NCI-H2081 treated with DMSO at 0.1 percent for 48 hours (cell line): ENCODE measurements at regions not wholly inside any gene's neighbourhood (a gene's known extent, or its start where the extent isn't known, plus 50 kb on each side); places are given as distances from the start of the nearest gene placed in this dataset.
"Not testable (repeated sequence)": the region's sequence is repeated elsewhere in the genome, so short reads cannot be mapped to it uniquely, and the experiment has no call there.

Experiments used
- DNase-seq: peaks from one replicate; lab custom pipeline; 2025; lab: John Stamatoyannopoulos, UW

DNA sequence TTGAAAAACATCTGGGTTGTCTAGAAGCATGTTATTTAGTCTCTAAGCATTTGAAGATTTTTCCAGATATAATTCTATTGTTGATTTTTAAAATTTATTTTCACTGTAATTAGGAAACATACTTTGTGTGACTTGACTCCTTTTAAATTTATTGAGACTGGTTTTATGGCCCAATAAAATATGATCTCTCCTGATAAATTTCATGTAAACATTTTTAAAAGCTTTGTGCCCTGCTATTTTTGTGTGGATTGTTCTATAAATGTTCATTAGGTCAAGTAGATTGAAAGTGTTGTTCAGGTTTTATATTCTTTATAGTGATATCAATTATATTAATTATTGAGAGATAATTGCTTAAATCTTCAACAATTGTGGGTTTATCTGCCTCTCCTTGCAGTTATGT, 105.4 kb downstream of the RFX6 start:
- no peak for DNase-seq

GRCh38 chr6:116983375-116983774, 106.3 kb downstream of the RFX6 start:
- DNase-seq, result no peak

- no peak for DNase-seq
These were observed 109.8 kb downstream of the RFX6 start for GRCh38 chr6:116986819-116987218.

DNA sequence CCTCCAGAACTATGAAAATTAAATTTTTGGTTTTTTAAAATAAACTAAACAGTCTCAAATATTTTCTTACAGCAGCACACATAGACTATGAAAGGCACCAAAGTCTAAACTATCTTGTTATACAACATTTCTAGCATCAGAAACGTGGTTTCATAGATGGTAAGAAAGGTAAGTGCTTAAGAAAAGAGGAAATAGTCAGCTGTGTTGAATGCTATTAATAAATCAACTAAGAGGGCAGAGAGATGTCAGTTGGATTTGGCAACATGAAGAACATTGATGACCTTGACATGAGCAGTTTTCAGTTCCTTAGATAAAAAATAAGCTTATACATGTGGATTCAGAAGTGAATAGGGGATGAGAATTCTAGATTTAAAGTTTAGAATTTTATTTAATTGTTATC, 113.6 kb downstream of the RFX6 start:
- no peak for DNase-seq

- no peak for DNase-seq
These were observed 115.5 kb downstream of the RFX6 start for GRCh38 chr6:116992546-116992945.

GRCh38 chr6:116994447-116994846, 117.4 kb downstream of the RFX6 start:
- no peak for DNase-seq

DNA sequence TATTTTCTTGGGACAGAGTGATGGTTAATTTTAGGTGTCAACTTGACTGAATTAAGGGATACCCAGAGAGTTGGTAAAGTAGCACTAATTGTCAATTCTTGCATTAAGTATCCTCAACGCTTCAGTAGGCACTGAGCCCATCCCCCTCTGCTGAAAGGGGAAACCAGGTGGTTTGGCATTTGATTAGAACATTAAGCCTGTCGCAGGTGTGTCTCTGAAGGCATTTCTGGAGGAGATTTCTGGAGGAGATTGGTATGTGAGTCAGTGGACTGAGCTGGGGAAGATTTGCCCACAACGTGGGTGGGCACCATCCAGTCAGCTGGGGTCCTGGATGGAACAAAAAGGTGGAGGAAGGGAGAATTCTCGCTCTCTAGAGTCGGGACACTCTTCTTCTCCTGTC, 119.8 kb downstream of the RFX6 start:
- DNase-seq, result no peak

- no peak for DNase-seq
These were observed 120.5 kb downstream of the RFX6 start for GRCh38 chr6:116997496-116997895.

GRCh38 chr6:117007659-117008058, 130.6 kb downstream of the RFX6 start:
- no peak for DNase-seq

DNA sequence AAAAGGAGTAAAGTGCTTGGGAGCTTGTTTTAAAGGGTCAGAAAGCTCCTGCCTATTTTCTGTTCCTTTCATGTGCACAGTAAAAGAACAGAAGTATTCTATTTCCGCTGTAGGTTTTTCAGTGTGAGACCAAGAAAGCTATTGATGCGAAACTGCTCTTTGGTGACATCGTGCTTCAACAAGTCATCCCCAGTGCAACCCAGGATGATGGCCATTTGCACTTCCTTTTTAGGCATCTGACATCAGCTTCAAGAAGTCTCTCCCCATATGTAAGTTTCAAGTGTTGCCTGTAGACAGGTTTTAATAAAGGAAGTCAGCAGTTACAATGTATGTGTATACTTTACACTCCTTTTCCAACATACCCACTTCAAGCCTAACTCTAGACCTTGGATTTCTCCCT, 131.6 kb downstream of the RFX6 start:
- no peak for DNase-seq

GRCh38 chr6:117014641-117015473, 137.8 kb downstream of the RFX6 start:
- not testable (repeated sequence) for DNase-seq

DNA sequence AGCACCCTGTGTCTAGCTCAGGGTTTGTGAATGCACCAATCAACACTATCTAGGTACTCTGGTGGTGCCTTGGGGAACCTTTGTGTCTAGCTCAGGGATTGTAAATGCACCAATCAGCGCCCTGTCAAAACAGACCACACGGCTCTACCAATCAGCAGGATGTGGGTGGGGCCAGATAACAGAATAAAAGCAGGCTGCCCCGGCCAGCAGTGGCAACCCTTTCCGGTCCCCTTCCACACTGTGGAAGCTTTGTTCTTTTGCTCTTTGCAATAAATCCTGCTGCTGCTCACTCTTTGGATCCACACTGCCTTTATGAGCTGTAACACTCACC, 138.4 kb downstream of the RFX6 start:
- not testable (repeated sequence) for DNase-seq

DNA sequence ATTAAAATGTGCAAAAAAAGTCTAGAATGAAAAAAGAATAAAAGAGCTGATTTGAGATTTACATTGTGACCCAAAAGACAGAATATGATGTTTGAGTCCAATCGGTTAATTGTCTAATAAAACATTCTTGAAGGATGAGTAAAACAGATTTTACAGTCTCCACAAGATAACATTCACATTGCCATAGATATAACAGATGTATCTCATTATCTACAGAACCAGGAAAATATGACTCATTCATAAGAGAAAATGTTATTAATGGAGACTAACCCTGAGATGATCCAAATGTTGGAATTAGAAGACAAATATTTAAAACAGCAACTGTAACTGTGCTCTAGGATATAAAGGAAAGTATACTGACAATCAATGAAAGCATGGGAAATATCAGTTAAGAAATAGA, 141.7 kb downstream of the RFX6 start:
- DNase-seq, result no peak

GRCh38 chr6:117022774-117023173, 145.7 kb downstream of the RFX6 start:
- DNase-seq, result no peak

DNA sequence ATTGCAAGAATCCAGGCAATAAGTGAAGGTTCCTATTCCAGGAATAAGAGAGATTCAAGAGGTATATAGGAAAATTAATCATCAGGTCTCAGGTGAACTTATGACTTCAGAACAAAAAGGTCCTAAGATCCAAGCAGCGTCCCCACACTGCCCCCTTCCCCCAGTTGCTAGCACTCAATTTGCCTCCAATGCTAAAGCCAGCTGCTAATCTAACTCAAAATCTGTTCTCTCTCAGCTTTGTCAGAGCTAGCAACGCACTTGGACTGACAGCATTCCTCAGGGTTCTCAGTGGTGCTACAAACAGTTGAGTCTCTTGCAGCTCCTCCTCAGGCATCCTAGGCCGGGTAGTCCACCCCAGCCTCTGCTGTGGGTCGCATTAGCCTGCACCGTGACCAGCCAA, 148.3 kb downstream of the RFX6 start:
- DNase-seq, result no peak

GRCh38 chr6:117028256-117028655, 151.2 kb downstream of the RFX6 start:
- no peak for DNase-seq

- DNase-seq, result no peak
These were observed 157.5 kb downstream of the RFX6 start for GRCh38 chr6:117034547-117034946.

DNA sequence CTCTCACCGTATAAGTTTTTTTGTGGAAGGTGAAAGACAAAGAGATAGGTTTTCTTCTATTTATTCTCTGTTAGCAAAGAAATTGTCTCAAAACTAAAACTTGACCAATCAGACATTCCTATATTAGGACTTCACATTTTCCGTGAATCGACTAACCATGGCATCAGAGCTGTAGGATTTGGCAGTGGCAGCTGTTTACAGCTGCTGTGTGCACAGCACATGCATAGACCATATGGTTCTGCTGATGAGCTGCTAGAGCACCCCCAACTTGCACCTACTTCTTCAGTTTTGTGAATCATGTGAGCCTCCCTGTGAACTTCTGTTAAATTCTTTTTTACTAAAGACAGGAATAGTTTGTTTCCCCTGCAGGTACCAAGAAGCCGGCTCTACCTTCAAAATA, 157.9 kb downstream of the RFX6 start:
- no peak for DNase-seq

DNA sequence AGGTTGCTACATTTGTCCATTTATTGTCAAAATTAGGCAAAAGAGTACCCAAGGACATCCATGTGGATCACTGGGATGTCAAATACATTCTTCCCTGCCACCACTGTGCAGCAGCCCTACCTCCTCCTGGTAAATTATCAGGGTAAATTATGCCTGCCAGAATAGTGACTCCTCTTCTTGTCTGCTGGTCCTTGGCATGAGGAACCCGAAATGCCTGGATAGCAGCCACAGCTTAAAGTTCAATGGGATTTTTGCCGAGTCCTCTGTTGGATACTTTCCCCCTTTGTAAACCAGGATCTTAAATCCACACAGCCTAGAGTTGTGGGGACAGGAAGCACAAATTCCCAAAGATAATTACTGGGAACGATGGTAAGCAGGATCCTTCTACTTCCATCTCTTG, 173.3 kb downstream of the RFX6 start:
- no peak for DNase-seq

GRCh38 chr6:117072134-117072533, 193.2 kb upstream of the VGLL2 start:
- DNase-seq, result no peak

- DNase-seq, result no peak
These were observed 192.6 kb upstream of the VGLL2 start for GRCh38 chr6:117072781-117073180.

GRCh38 chr6:117074672-117075071, 190.7 kb upstream of the VGLL2 start:
- DNase-seq, result no peak

- DNase-seq, result no peak
These were observed 190.1 kb upstream of the VGLL2 start for GRCh38 chr6:117075218-117075617.

- DNase-seq, result no peak
These were observed 189.3 kb upstream of the VGLL2 start for GRCh38 chr6:117076076-117076475.
